GM04504 (cell line): ENCODE measurements at regions not wholly inside any gene's neighbourhood (a gene's known extent, or its start where the extent isn't known, plus 50 kb on each side); places are given as distances from the start of the nearest gene placed in this dataset.
"Not testable (repeated sequence)": the region's sequence is repeated elsewhere in the genome, so short reads cannot be mapped to it uniquely, and the experiment has no call there.

ENCODE experiments used
- DNase-seq: peaks from one replicate; pipeline ENCODE4 v3.0.0-alpha.2; 2012; ENCODE audit warnings: low read depth

DNA sequence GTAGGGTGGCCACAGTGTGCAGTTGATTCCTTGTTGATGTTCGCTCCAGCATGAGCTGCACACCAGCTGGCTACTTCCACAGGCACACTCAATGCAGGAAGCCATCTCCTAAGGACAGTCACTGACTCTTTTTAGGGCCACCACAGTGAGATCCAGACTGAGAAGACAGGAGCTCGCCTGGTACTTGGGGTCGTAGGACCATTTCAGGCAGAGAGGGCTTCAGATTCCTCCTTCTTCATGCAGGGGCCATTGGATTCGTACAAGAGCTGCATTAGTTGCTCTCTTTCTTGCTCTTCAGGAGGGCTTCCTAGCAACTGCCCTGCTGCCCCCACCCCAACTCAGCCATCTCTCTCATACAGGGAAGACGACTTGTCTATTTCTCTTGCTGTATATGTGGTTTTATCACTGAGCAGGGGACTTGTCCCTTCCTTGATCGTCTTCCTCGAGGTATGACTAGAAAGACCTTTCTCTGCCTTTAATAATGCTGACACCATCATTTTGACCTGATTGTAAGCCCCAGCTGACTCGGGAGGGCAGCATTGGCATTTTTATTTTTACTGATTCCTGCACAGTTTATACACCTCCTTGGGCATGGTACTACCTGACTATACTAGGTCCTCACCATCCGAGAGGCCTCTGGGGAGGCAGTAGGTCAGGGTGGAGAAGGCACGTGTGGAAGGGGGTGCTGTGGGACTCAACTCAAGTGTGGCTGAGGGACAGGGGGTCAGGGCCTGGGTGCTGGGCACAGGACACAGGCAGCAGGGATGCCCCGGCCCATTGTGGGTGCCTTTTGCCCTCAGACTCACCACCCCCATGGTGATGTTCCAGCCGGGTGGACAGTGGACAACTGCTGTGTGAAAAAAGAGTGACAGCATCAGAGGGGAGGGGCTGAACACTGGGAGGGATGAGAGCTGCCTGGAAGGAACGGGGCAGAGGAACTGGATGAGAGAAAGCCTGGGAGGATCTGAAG lies 136.7 kb upstream of the ZNF746 start:
- no peak for DNase-seq

DNA sequence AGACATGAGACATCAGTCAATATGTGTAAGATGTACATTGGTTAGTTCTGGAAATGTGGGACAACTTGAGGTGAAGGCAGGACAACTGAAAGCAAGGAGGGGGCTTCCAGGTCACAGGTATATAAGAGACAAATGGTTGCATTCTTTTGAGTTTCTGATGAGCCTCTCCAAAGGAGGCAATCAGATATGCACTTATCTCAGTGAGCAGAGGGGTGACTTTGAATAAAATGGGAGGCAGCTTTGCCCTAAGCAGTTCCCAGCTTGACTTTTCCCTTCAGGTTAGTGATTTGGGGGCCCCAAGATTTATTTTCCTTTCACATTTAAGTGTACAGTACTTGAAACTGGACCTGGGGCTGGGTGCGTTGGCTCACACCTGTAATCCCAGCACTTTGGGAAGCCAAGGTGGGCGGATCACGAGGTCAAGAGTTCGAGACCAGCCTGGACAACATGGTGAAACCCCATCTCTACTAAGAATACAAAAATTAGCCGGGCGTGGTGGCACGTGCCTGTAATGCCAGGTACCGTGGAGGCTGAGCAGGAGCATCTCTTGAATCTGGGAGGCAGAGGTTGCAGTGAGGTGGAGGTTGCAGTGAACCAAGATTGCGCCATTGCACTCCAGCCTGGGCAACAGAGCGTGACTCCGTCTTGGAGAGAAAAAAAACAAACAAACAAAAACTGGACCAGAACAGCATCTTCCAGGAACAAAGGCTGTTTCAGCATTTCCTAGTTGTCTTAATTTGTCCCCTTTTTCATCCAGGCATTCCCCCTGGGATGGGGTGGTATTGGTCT lies 130.9 kb upstream of the ZNF746 start:
- DNase-seq, result not testable (repeated sequence)

DNA sequence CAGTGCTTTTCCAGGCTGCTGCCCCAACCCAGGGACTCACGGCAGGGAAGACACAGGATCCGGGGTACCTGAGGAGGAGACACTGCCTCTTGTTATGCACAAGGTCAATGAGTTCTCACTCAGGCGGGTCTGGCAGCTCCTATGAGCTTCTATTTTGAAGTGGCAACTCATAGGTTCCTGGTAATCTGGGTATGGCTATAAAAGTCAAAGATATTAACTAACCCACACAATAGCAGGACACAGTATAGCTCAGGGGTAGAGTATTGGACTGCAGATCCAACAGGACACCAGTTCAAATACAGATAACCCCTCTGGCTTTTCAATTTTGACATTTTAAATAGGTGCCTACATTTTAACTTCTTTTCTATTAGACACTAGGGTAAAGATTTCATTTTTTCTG lies 130.3 kb upstream of the ZNF746 start:
- DNase-seq, result no peak

DNA sequence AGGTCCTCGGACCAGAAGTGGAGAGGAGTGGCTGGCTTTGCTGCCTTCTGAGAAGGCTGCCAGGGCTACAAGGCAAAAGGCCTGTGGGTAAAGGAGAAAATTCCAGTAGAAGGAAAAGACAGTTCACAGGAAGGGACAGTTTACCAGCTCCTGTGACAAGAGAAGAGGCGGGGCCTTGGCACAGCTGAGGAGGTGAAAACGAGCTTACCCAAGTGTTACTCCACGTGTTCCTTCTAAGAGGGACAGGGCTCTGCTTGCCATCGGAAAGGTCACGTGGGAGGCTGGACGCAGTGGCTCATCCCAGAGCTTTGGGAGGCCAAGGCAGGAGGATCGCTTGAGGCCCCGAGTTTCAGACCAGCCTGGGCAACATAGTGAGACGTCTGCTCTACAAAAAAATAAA lies 129.4 kb upstream of the ZNF746 start:
- no peak for DNase-seq

DNA sequence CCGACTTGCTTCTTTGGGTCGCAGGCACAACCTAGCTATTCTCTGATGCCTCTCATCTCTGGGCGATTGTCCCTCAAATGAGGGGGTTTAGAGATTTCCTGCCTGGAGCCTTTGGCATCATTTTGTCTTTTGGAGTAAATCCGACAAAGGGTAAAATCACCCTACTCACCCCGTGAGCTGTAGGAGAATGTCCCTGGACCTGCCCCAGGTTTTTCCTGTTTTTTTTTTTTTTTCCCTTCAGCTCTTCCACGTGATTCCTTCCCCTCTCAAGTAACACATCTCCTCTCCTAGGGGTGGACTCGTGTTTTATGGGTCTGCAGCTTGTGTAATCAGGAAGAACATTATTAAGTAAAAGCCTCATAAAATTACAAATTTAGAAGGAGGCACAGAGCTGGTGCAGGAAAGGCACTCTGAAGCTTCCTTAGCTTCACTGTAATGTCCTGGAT lies 128.4 kb upstream of the ZNF746 start:
- peak; percentile 20 for DNase-seq

DNA sequence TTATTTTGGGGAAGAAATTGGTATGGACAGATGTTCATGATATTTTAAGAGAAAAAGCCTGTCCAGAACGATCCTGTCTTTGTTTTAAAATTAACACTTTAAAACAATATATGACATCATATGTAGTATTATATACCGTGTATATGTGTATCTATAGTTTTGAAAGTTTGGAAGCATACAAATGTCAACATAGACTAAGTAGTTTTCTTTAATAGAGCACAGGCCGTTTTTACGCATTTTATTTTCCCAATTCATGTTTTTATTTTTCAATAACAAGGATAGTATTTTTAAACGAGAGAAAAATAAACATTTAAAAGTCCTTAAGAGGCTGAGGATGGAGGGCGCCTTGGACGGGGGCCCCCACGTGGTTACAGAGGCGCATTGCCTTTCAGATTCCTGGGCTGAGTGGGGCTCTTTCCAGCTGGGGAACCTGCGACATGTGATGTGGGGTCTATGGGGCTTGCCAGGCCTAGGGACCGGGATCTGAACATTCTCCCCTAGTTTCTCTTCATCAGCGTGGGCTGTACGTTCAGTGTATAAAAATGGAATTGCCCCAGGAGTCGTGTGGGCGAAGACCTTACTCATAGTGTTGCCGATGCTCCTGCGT lies 127.8 kb upstream of the ZNF746 start:
- DNase-seq, result peak; percentile 12

DNA sequence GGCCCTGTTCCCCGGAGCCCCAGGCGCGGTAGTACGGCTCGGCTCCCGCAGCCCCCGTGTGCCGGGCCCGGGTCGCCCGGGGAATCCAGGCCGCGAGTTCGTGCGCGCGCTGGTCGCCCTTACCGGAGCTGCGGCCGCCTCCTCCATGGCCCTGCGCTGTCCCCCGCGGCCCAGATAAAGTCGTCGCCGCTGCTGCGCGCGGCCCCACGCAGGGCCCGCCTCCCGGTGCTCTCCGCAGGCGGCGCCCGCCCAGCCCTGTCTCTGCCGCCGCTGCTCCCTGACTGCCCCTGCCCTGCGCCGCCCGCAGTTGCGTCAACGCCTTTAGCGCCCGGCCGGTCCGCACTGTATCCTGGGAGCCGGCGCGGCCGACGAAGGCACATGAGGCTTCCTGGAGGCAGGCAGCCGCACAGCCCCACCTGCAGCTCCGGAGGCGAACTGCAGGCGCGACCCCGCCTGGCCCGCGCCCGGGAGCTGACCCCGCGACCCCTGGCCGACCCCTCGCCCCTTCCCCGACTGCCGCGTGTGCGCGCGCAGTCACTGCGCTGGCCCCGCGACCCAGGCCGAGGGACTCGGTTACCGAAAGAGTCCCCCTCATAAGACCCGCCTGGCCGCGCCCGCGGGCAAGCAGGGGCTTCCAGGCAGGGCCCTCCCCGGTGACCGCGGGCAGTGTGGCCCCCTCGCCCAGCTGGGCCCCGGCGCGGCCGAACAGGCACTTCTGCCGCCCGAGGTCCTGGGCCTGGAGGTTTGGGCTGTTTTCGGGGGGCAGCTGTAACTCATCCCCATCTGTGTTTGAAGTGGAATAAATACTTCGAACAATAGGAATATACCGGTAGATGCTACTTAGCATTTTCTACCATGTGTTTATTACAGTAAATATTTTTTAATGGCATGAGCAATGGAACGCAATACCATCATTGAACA lies 127.1 kb upstream of the ZNF746 start:
- peak; percentile 86 for DNase-seq

DNA sequence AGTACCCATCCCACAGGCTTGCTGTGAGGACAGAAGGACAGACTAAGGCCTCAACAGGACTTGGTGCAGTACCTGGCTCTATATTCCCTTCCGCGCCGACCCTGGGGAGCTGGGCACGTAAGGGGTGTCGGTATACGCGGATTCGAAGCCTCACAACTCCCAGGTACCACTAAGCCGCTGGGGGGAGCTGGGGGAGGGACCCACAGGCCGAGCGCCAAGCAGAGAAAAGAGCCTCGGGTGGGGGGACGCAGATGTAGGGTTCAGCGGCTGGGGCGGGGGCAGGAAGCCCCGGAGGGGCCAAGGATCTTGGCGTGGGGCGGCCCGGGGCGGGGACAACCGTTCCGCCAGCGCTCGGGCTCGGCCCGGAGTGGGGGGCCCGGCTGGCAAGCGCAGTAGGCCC lies 126.4 kb upstream of the ZNF746 start:
- DNase-seq, result no peak

DNA sequence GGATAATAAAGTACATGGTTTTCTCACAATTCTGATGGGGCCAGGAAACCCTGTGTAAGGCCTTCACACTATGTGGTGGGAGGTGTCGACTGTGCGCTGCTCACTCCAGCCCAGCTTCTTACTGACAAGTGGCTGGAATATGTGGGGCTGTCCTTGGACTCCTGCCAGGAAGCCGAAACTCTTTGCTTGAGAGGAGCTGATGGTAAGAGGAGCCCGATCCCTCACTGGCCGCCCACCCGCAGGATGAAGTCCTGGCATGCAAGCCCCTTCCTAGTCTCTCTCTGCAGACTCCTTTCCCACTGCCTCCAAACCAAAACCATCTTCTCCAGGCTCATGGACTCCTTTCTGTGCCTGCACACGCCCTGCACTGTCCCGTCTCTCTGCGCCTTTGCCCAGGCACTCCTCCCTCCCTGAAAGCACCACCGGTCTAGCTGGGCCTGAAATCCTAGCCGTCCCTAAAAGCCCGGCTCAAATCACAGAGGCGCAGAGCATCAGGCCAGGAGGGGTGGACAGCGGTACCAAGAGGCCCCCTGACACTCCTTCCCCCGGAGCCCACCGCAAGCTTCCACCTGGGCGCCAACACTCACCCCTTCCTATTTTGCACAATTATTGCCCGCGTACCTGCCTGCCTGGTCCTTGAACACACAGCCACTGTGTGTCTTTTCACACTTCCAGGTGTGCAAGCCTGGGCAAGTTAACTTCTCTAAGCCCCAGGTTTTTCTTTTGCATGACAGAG lies 125.8 kb upstream of the ZNF746 start:
- DNase-seq, result peak; percentile 21

DNA sequence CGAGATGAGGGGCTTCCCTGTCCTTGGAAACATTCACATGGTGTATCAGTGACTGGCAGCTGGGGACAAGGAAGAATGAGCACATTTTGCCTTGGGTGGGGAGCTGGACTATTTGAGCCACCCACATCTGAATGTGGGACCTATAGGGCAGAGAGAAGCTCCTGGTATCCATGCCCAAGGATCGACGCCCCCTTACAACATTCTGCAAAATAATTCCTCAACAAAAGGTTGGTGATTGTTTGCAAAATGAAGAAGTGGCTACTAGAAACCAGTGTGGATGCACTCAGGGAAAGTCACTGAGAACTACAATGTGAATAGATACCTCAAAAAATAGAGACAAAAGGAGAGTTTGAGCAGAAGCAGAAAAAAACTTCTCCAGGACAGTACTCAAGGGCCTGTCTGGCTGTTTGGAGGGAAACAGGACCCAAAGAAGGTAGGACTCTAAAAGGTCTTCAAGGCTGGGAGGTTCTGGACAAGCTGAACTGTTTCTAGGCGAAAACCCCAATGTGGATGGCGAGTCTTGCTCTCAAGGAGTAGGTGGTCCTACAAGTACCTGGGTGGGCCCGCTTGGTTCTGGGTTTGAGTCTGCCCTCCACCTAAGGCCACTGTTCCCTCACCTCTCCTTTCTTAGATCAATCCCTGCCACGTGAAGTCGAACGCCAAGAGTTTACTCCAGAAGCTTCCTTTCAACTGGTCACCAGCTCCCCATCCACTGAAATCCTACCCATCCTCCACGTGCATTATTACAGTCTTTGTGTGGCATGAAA lies 125.0 kb upstream of the ZNF746 start:
- DNase-seq, result no peak

DNA sequence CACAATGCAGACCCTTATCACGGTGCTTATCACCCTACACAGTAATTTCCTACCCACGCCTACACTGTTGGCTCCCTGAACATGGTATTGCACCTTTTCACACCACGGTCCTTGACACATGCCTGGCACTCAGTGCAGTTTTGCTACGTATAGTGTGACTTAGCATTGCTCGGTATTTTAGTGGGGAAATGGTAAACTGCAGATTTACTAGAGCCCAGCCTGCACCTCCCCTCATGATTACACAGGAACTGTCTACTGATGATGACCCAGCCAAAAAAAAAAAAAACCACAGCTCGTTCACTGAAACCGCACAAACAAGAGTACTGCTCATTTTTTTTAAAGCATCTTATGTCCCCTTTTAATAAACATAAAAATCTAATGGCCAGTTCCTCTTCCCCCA lies 124.2 kb upstream of the ZNF746 start:
- no peak for DNase-seq

DNA sequence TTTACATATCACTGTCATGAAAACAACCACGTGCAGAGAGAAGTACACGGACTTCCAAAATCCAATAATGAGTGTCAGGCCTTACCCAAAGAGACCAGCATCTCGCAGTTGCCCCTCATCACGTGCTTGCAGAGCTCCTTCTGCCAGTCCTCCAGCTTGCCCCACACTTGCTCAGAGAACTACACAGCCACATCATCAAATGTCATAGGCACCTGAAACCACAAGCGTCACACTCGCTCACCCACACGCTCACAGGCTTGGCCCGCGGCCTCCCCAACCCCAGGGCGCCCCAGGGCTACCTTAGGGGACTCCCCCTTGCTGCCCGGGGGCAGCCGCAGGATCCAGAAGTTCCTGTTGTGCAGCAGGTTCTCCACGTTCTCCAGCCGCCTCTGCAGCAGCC lies 123.4 kb upstream of the ZNF746 start:
- DNase-seq, result no peak

DNA sequence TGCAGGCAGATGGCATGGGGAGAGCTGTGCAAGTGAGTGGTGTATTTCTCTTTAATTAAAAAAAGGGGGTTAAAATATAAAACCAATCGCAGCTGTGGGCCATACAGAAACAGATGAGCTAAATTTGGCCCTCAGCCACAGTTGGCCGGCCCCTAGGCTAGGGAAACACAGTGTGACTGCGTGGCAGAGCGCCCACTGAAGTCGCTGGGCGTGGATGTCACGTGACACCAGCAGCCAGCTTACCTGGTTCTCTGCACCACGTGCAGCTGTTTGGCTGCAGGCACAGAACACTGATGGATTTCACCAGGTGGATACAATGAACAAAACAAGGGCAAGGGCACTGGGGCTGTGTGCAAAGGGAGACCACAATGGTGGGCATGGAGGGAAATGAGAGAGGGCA lies 119.3 kb upstream of the ZNF746 start:
- DNase-seq, result no peak

DNA sequence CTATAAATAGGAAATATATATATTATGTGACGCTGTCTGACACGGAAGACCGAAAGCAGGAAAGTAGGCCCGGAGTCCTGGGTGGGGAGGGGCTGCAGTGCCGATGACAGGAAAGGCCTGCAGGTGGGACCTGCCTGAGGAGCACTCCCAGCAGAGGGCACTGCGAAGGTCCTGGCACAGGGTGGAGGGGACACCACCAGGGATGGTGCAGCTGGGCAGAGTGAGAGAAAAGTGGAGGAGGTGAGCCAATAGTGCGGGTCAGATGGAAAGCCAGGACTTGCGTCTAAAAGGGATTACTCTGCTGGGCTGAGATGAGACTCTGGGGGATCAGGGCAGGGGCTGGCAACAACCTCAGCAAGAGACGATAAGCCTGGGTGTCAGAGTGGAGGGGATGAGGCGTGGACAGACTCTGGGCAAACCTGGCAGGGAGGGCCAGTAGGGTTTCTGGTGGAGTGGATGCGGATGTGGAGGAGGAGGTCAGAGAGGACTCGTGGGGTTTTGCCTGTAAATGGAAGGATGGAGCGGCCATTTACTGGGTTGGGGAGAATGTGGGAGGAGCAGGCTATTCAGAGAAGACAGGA lies 118.2 kb upstream of the ZNF746 start:
- DNase-seq, result no peak

DNA sequence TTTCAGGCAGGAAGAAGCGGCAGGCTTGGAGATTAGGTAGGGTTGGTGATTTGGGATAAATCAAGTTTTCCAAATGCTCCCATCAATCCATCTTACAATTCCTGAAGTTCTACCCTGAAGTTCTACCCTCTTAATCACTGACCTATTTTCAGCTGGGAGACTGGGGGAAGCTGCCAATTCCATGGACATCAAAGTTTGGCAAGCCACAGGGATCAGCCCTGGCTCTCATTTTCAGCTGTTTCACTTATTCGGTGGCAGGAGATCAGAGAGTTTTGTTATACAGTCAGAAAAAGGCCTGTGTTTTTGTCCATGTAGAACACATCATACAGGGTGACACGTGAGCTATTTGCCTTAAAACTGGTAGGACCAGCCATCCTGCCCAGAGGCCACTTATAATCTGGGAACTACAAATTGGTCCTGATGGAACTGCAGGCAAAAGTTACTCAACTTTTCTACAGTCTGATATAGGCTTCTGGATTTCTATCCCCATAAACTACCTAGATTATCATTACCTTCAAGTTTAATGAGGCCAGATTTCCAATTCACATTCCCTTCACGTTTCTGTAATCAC lies 112.9 kb upstream of the ZNF746 start:
- no peak for DNase-seq

DNA sequence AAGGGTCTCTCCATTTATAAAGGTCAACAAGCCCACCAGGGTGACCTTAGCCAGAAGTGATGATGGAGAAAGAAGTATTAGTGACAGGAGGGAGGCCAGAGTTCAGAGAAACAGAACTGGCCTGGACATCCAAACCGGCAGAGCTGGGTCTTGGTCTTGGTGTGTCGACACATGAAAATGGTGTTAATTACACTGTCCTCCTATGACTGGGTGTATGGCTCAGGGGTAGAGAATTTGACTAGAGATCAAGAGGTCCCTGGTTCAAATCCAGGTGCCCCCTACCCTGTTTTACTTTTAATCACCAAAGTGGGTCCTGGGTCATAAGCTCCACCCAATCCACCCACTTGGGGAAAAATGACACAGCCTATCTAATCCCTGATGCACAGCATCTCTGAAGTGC lies 110.6 kb upstream of the ZNF746 start:
- DNase-seq, result no peak

DNA sequence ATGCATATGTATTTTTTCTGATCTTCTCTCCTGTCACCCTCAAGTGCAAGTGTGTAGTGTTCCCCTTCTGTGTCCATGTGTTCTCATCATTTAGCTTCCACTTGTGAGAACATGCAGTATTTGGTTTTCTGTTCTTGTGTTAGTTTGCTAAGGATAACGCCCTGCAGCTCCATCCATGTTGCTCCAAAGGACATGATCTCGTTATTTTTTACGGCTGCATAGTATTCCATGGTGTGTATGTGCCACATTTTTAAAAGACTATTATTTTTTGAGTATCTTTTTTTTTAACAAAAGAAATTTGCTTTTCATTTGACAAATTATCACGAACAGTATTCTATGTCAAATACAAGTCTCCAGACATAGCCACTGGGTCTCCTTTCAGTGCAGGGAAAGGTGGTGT lies 110.1 kb upstream of the ZNF746 start:
- no peak for DNase-seq

DNA sequence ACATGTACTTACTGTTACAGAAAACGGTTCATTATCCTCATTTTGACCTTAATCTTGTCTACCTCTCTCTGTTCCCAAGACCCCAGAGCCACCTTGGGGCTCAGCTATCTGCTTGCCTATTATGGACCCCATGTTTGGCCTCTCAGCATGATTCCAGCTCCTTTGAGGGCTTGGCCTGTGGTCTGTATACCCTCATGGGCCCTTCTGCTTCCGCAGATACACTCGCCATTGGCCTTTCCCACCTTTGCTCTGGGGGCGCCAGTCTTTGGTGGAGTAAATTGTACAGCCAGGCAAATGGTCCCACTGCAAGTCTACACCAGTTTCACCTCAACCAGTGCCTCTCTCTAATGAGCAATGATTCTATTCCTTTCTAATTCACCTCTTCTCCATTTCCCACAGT lies 109.2 kb upstream of the ZNF746 start:
- no peak for DNase-seq

DNA sequence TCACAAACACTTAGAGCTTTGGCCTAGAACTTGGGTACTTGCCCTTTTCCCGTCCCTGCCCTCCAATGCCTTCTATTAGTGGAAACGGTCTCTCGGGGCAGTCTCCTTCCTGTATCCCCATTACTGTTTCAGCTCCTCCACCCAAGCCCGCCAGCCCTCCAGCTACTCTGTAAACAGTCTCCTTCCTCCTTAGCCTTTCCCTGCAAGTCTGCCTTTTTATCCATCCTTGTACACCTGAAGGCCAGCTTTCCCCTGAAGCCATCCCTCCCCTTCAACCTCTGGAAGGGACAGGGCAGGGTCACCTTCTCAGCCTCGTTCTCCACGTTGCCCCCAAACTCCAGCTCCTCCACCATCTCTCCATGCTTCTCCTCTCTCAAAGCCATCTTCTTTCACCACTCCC lies 108.1 kb upstream of the ZNF746 start:
- DNase-seq, result no peak
